ENCODE measurements at regions not wholly inside any gene's neighbourhood (a gene's known extent, or its start where the extent isn't known, plus 50 kb on each side); places are given as distances from the start of the nearest gene placed in this dataset.

DNA sequence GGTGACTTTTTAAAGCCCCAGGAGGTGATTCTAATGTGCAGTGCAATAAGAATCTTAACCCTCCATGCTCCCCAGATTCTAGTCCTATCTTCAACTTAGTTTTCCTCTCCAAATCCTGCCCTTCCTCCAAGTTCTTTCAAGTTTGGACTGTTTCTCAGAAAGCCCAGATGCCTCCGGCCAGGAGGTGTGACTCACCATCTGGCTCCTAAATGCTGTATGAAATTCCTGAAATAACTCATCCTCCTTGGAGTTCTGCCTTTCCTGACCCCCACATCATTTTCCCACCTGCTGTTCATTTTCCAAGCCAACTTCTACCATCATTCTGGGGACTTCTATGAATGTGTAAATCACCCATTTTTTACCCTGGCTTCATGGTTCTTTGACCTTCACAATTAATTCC, 118.2 kb upstream of the NOL4 start:
- TF ChIP-seq POLR2A (IDR thresholded peaks at IDR 0.05) = no peak
- no peak for TF ChIP-seq EP300 (IDR thresholded peaks at IDR 0.05)
